GM12864 (cell line): ENCODE measurements at regions not wholly inside any gene's neighbourhood (a gene's known extent, or its start where the extent isn't known, plus 50 kb on each side); places are given as distances from the start of the nearest gene placed in this dataset.
A peak's percentile ranks its signal among the peaks of the same experiment; 100 is the strongest.
"Not testable (repeated sequence)": the region's sequence is repeated elsewhere in the genome, so short reads cannot be mapped to it uniquely, and the experiment has no call there.

Experiments used
- DNase-seq: peaks from one replicate; pipeline ENCODE4 v3.0.0-alpha.2; 2011; ENCODE audit warnings: low read depth
- H3K4me3 ChIP-seq: 2 replicates; pipeline ENCODE4 v1.5.1; 2011; ENCODE audit warnings: mild to moderate bottlenecking, low read depth, low read length, control low read depth
- CTCF ChIP-seq: IDR thresholded peaks from 2 replicates; pipeline ENCODE4 v1.5.1; 2011; ENCODE audit warnings: low read depth, mild to moderate bottlenecking, moderate library complexity, low read length, control low read depth, inconsistent platforms; ENCODE audit errors: missing control alignments

- DNase-seq = no peak
- TF ChIP-seq CTCF = no peak
- no peak overlapping the region for H3K4me3 ChIP-seq
These were observed 344.6 kb upstream of the UBE2E2 start for GRCh38 chr3:22858486-22858885.

- DNase-seq = no peak
- no peak for TF ChIP-seq CTCF
- no peak overlapping the region for H3K4me3 ChIP-seq
These were observed 343.5 kb upstream of the UBE2E2 start for GRCh38 chr3:22859618-22860017.

GRCh38 chr3:22861426-22861825 is 341.7 kb upstream of the UBE2E2 start:
- H3K4me3 ChIP-seq = no peak overlapping the region
- no peak for TF ChIP-seq CTCF
- DNase-seq = no peak

- no peak for DNase-seq
- H3K4me3 ChIP-seq = no peak overlapping the region
- peak; percentile 13 for TF ChIP-seq CTCF
These were observed 341.0 kb upstream of the UBE2E2 start for GRCh38 chr3:22862111-22862510.

GRCh38 chr3:22882834-22883233 is 320.3 kb upstream of the UBE2E2 start:
- DNase-seq, H3K4me3 ChIP-seq: not testable (repeated sequence)

- no peak for TF ChIP-seq CTCF
- no peak for DNase-seq
- H3K4me3 ChIP-seq = no peak overlapping the region
These were observed 318.1 kb upstream of the UBE2E2 start for GRCh38 chr3:22885039-22885438.

GRCh38 chr3:22885574-22886341 is 317.4 kb upstream of the UBE2E2 start:
- no peak for TF ChIP-seq CTCF
- no peak for DNase-seq
- H3K4me3 ChIP-seq = no peak overlapping the region
